ENCODE measurements at regions not wholly inside any gene's neighbourhood (a gene's known extent, or its start where the extent isn't known, plus 50 kb on each side); places are given as distances from the start of the nearest gene placed in this dataset.
"Not testable (repeated sequence)": the region's sequence is repeated elsewhere in the genome, so short reads cannot be mapped to it uniquely, and the experiment has no call there.

GRCh38 chr5:111937094-111937493, 180.1 kb upstream of the NREP start:
- DNase-seq, result no peak

DNA sequence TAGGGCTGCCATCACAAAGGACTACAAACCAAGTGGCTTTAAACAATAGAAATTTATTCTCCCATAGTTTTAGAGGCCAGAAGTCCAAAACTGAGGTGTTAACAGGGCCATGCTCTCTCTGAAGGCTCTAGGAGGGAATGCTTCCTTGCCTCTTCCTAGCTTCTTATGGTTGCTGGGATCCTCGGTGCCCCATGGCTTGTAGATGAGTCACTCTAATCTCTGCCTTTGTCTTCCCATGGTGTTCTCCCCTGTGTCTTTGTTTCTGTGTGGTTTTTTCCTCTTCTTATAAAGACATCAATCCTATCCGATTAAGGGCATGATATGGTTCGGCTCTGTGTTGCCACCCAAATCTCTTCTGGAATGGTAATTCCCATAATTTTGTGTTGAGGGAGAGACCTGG, 178.8 kb upstream of the NREP start:
- DNase-seq, result no peak

GRCh38 chr5:111935009-111935408, 178.0 kb upstream of the NREP start:
- no peak for DNase-seq

DNA sequence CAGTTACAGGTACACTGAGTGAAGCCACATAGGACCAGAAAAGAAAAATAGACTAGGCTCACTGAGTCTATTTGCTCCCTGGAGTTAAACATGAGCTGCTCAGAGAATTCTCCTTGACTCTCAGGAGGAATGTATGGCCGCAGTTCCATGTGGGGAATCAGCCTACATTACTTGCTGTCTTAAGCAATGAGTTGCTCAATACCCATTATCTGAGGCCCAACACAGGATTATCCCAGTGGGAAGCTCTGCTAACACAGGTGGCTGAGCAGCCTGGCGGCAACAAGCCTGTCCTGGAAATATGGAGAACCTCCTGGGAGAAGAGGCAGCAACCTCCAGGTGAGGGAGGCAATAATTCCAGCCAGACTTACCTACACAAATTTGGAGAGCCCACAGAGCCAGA, 177.5 kb upstream of the NREP start:
- no peak for DNase-seq

GRCh38 chr5:111933086-111933485, 176.1 kb upstream of the NREP start:
- no peak for DNase-seq

DNA sequence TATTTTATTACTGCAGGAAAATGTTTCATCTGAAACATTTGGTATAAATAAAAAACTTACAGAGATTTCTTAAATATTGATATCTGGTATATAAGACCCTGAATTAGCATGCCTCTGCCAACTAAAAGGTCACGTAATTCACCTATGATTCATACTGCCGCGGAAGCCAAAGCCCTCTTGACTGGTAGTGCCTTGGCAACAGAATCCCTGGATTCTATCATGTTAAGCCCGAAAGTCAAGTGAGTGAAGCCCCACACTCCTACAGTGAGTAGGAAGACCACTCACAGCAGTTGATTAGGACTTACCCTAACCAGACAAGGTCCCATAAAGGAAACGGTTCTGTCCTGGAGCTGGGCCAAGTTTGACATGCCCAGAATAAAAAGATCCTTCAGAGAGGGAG, 175.6 kb upstream of the NREP start:
- DNase-seq, result no peak

- DNase-seq, result no peak
Observed at GRCh38 chr5:111932199-111932598, 175.2 kb upstream of the NREP start.

- no peak for DNase-seq
Observed at GRCh38 chr5:111931655-111932054, 174.7 kb upstream of the NREP start.

DNA sequence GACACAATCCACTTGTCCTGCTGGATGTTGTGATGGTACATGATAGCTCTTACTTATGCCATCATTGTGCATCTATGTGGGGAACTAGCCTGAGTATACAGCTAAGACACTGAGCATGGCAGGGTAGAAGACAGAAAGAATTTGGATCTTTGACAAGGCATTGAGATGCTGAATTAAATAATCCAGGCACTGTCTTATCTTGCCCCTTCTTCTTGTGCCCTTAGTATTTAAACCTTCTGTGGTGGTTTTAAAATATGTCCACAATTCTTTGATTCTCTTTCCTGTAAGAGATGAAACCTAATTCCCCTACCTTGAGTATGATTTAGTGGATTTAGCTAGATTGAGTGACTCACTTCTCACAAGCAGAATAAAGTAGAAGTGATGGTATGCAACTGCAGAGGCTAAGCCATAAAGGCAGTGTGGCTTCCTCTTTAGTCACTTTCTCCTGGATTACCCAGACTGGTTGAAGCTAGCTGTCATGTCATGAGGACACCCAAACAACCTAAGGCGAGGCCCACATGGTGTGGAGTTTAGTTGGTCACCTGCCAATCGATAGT, 174.0 kb upstream of the NREP start:
- DNase-seq, result no peak

- DNase-seq, result no peak
Observed at GRCh38 chr5:111930449-111930848, 173.5 kb upstream of the NREP start.

GRCh38 chr5:111929867-111930266, 172.9 kb upstream of the NREP start:
- DNase-seq, result no peak

- DNase-seq, result no peak
Observed at GRCh38 chr5:111929261-111929660, 172.3 kb upstream of the NREP start.

GRCh38 chr5:111928511-111928910, 171.5 kb upstream of the NREP start:
- DNase-seq, result no peak

DNA sequence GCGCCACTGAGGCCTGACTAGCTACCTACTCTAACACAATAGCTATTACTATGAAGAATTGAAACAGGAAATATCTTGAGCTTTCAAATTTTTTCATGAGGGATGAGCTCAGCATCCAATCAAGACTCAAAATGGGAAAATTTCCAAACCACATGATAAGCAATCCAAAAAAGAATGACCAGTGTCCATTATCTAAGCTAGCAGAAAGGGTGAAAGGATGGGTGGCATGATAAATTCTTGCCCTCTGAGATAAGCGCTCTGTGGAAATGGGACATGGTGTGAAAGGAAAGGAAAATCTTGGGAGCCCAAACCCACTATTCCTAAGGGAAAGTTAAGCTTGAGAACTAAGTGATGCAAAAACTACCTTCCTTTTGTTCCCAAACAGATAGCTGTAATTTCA, 170.2 kb upstream of the NREP start:
- DNase-seq, result no peak

DNA sequence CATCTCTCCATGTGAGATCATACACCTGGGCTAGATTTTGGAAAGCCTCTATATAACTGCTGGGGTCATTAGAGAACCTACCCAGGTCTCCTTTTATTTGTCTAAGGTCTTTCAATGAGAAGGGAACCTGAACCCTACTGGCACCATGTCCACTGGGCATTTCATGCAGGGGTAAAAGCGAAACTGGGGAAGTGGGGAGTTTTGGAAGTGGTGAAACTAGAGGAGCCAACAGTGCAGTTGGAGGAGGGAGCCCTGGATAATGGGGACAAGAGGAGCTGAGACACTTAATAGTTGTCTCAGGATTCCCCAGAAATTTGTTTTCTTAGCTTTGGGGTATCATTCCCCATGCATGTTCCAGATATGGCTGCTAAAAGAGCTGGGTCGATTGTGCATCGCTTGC, 169.0 kb upstream of the NREP start:
- DNase-seq, result no peak

DNA sequence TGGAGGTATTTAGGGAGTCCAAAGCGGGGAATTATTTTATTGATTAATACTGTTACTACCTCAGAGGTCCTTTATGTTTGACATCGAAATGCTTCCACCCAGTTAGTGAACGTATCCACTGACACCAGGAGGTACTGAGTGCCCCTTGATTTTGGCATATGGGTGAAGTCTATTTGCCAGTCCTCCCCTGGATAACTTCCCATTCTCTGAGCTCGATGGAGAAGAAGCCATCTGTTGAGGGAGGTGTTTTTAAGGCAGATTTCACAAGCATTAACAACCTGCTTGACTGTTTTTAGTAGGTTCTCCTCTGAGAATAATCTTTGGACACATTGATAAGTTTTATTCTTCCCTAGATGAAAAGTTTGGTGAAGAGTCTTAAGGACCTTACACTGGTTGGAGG, 165.3 kb upstream of the NREP start:
- DNase-seq, result no peak

- not testable (repeated sequence) for DNase-seq
Observed at GRCh38 chr5:111921691-111922090, 164.7 kb upstream of the NREP start.

GRCh38 chr5:111914966-111915636, 158.1 kb upstream of the NREP start:
- no peak for DNase-seq

DNA sequence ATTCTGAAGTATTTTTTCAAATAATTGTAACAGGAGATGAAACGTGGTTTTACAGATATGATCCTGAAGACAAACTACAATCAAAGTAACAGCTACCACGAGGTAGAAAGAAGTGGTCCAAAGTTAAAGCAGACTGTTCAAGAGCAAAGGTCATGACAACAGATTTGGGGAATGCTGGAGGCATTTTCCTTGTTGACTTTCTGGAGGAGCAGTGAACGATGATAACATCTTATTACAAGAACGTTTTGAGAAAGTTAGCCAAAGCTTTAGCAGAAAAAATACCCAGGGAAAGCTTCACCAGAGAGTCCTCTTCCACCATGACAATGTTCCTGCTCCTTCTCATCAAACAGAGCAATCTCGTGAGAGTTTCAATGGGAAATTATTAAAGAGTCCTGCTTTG, 145.4 kb upstream of the NREP start:
- DNase-seq, result no peak

- DNase-seq, result no peak
Observed at GRCh38 chr5:111901296-111901695, 144.3 kb upstream of the NREP start.

DNA sequence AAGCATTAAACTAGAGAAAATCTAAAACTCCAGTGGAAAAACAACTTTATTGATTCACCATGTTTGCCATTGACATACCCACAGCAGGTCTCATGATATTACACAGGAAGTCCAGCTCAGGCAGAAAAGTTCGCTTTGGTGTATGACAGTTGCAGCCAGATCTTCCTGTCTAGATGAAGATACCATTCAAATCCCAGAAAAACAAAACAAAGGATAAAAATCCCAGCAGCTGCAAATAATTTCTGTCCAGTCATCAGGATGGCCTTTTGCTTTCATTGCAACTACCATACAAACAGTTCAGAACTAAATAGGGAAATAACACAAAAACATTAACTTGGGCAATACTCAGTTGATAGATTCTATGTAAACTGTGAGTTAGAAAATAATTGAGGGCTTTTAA, 136.0 kb upstream of the NREP start:
- no peak for DNase-seq

- no peak for DNase-seq
Observed at GRCh38 chr5:111887706-111888105, 130.7 kb upstream of the NREP start.

DNA sequence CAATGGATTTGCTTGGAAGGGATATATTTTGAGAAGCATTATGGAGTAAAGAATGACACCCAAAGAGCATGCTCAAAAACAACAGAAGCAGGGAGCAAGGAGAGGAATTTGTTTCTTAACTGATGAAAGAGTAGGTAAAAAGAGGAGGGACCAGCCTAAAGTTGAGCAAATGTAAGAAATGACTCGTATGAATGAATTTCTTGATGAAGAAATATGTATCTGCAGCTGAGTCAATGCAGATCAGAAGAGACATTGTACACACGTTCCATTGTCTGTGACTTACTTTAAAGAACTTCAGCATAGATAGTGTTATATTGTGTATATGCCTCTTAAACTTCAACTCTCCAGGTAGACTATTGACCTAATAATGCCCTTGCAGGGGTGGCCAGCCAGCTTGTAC, 112.7 kb upstream of the NREP start:
- DNase-seq, result no peak

DNA sequence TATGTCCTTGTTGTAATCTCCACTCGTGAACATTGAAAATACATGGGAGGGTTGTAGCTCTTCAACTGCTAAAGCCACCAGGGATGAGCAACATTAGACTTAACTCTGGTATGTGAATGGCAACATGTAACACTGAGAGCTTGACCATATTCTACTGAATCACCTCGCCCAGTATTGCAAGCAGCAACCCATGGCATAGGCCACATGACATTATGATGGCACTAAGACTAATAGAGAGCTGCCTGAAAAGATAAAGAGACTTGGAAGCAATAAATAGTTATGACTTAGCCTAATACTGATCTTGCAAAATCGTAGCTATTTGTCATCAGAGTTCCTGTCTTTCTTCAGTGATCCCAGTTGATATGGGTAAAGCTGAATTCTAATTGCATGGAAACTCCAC, 108.4 kb upstream of the NREP start:
- DNase-seq, result no peak

DNA sequence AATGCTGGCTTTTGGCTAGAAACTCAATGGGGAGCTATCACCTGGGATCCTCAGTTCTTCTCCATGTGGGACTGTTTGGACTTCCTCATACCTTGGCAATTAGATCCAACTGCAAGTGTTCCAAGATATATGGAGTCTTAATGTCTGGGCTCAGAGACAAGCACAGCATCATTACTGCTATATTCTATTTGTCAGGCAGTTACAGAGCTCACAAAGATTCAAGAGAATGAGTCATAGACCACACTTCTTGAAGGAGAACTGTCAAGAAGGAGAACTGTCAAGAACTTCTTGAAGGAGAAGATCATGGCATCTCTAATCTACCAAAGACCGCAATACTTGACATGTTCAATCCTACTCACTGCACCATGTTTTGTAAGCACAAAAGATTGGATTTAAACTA, 106.8 kb upstream of the NREP start:
- no peak for DNase-seq
